Daoy (cell line): ENCODE measurements at regions not wholly inside any gene's neighbourhood (a gene's known extent, or its start where the extent isn't known, plus 50 kb on each side); places are given as distances from the start of the nearest gene placed in this dataset.
"Not testable (repeated sequence)": the region's sequence is repeated elsewhere in the genome, so short reads cannot be mapped to it uniquely, and the experiment has no call there.

Experiments used
- DNase-seq: peaks from one replicate; pipeline ENCODE4 v3.0.0-alpha.2; 2015; ENCODE audit warnings: low read depth

DNA sequence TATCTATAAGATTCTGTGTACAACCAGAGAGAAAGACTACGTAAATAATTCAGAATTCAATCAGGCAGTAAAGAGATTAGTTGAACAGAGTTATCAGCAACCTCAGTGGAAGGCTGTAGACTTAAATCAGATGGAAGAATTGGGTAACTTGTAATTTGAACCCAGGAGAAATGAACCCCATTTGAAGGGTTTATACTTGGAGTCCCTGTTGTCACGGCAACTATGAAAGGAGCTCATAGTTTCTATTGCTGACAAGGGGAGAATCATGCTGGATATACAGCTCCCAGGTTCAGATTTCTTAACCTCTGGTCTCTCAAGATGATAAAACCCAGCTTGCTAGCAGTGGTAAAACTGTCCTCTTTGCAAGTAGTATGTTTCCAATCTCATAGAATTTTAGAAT lies 54.4 kb upstream of the BMP4 start:
- DNase-seq, result no peak

DNA sequence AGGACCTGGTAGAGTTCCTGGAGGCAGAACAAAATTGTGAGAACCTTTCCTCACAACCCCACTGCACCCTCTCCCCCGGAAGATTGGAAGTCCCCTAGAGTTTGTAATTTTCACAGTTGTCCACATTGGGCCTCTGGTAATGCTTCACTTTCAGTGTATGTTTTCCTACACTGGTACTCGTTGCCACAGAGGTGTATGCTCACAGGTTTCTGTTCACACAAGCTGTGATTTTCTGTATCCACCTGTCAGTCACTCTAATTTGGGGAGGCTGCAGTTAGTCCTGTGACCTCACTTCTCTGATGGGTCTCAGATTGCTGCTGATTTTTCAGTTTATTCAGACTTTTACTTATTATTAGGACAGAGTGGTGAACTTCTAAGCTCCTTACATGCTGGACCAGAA lies 66.4 kb upstream of the BMP4 start:
- no peak for DNase-seq

DNA sequence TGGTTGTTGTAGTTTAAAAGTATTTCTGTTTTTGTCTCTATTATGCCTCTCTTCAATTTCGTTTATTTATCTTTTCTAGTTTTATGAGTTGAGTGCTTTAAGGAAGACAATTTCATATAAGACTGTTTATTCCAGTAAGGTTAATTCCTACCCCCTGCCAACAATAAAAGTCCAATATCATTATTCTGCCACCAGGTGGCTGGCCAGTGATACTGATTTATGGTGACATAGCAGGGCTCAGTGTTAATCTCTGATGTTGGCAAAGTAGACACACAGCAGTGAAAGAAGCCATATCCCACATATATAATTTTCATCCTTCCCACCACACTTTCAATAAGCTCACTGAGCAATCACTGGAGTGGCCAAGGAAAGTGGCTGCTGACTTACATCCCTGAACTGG lies 69.0 kb upstream of the BMP4 start:
- peak; percentile 23 for DNase-seq

DNA sequence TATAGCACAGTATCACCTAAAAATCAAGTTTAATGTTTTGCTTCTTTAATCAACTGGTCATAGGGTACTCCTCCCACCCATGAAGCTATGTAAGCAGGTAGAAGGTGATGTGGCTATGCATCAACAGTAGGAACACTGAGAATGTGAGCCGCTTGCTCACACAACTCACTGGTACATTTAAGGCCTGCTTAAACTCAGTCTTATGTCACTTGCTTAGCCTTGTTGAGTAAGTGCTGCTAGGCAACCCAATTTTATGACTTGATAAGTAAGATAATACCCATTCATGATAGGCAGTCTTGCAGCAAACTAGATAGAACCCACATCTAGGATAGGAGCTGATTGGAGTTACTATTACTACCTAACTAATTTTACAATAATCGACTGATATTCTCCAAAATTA lies 70.0 kb upstream of the BMP4 start:
- DNase-seq, result no peak

DNA sequence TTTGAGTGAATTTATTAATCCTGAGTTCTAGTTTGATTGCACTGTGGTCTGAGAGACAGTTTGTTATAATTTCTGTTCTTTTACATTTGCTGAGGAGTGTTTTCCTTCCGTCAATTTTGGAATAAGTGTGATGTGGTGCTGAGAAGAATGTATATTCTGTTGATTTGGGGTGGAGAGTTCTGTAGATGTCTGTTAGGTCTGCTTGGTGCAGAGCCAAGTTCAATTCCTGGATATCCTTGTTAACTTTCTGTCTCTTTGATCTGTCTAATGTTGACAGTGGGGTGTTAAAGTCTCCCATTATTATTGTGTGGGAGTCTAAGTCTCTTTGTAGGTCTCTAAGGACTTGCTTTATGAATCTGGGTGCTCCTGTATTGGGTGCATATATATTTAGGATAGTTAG lies 74.4 kb upstream of the BMP4 start:
- not testable (repeated sequence) for DNase-seq

DNA sequence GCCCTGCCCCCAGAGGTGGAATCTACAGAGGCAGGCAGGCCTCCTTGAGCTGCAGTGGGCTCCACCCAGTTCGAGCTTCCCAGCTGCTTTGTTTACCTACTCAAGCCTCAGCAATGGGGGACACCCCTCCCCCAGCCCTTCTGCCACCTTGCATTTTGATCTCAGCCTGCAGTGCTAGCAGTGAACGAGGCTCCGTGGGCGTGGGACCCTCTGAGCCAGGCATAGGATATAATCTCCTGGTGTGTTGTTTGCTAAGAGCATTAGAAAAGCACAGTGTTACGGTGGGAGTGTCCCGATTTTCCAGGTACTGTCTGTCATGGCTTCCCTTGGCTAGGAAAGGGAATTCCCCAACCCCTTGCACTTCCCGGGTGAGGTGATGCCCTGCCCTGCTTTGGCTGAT lies 76.7 kb upstream of the BMP4 start:
- not testable (repeated sequence) for DNase-seq

DNA sequence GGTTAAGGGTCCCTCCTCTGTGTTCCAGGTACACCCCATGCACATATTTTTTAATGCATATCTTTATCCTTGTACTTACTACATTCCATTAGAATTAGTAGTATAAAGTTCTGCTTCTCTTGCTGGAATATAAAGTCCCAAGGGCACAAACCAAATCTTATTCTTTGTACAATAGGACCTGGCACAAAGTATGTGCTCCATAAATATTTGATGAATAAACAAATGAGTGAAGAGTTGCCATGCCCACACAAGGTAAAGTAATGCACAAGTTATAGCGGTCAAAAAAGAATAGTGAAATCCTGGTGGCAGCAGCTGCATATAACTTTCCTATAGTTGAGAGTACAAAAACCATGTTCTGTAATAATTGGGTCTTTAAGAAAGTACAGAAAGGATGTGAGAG lies 82.1 kb upstream of the BMP4 start:
- no peak for DNase-seq

DNA sequence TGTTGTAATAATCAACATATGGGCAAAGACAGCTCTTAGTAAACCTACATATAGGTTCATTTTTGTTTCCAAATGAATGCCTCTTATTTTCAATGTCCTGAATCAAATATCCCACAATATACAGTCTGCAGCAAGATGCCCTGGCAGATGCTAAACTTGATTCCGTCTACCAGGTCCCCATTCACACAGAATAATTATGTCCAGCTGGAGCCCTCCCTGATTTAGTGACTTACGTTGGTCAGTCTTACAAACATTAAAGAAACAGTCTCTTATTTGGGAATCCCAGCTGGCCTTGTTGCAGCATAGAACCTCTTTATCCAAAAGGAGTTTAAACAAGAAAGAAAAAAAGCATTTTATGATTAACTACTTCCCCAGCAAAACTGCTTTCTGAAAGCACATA lies 82.7 kb upstream of the BMP4 start:
- DNase-seq, result no peak

DNA sequence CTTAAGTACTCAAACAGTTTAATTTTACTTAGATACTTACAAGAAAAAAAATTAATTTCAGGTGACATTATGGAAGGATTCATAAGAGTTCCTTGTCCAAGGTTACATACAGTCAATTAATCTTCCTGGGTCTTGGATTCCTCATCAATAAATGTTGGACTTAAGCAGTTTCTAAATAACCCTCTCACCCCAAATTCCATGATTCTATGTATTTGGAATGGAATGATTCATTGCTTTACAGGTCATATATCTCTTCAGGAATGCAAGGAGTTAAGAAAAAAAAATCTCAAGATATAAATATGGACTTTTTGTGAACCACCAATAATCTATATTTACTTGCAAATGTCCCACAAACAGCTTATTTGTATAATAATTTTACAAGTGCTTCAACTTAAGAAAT lies 84.2 kb upstream of the BMP4 start:
- DNase-seq, result peak; percentile 4

DNA sequence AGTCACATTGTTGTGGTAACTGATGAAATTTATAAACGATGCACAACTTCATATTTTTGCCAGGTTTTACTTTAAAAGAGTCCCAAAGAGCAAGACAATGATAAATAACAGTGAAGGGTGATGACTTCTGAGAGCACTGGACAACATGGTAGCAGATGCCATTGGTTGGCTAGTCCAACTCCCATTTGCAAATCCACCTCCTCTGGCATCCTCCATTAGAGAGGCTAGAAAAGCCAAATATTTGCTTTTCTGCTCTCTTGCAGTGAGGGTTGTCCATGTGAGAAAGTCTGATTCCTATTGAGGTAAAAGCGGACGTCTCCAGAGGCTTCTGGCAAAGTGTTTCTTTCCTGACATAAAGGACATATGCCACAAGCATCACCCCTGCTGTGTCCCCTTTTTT lies 89.6 kb upstream of the BMP4 start:
- no peak for DNase-seq

DNA sequence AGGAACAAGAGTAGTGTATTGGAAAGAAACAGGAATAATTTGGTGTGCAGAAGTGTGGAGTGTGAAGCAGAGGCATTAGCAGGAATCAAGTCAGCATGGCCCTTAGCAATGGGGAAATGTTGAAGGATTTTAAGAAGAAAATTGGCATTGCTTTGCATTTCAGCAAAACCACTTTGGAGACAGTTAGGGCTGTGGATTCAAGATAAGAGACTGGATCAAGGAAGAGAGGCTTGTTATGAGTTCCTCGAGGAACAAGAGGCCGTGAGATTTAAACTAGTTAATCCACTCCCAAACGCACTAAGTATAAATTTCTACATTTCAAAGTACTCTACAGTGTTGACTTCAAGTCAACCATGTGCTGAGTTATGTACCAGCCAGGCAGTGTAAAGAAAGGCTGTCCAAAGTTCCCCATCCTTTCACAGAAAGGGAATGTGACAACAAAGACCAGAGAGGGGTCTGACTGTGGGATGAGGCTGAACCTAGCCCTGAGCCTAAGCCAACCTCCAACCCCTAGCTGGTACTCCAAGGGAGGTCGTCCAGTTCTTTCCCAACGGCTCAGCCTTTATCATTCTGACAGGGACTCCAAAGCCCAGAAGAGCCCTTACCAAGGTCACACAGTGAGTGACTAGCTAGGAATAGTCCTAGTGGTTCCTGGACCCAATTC lies 91.2 kb upstream of the BMP4 start:
- DNase-seq, result no peak

DNA sequence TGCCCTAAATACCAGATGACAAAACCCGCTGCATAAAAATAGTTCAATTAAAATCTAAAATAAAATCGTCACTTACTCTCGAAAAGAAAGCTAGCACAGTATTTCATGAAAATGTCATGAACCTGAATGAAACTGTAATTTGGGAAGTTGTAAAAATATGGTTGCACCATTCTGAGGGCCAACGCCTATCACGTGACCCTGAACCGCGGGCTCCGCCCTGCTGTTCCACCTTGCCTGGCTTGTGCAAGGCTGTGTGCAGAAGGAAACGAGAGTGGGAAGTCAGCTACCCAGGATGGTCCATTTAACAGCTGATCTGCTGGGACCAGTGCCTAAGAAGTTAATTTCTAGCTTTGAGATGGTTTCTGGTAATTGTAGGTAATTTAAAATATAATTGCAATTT lies 91.7 kb upstream of the BMP4 start:
- DNase-seq, result no peak

DNA sequence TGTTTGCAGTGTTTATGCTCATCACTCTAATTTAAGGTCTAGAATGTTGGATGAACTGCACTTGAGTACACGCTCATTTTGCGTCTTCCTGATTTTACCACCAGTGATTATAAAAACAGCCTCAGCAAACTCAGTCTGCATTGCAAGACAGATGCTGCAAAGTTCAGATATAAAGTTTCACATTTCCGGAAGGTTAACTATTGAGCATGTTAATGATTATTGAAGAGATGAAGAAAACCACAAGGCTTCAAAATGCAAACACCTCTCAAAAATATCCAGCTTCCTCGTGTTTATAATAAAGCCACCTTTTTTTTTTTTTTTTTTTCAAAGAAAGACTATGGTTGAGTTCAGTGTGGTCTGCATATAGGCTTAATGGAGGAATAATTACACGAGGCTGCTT lies 92.1 kb upstream of the BMP4 start:
- no peak for DNase-seq

DNA sequence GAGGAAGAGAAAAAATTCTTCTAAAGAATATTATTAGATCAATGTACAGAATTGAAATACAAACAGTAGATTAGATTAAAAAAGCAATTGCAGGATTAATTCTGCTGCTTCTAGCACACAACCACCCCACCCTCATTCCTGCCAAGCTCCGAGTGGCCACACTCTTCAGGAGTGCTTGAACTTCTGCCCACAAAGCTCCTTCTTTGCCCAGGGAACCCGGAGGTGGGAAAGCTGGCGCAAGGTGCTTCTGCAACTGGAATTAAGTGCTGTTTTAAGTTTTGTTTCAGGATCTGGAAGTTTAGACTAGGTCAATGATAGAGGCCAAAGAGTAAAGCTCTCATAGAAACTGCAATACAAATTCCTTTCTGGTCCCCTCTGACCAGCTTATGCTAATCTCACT lies 94.1 kb upstream of the BMP4 start:
- DNase-seq, result no peak

DNA sequence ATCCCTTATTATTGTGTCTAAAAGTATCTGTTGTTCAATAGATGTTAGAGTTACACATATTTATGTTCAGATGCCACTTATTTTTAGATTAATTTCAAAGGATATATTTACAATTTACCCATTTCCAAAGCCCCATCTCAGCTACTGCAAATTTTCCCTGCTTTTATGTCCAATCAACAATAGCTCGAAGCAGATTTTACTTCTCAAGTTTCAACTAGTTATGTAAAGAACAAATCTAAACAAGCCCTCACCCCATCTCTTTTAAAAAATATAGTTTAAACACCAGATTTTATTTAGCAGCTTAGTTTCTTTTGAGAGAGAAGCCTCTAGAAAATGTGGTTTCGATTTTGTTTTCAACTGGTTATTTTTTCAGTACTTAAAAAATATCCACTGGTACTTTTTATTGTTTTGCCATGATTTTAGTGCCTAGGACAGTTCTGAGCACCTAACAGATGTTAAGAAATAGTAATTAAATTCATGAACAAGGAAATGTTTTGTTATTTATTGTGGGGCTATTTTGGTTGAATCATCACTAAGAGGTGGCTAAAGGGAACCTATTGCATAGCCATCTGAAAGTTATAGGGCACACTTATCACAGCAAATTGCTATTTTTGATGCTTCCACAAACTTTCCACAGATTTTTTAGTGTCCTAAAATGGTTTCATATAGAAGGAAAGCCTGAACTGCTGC lies 96.2 kb upstream of the BMP4 start:
- no peak for DNase-seq

DNA sequence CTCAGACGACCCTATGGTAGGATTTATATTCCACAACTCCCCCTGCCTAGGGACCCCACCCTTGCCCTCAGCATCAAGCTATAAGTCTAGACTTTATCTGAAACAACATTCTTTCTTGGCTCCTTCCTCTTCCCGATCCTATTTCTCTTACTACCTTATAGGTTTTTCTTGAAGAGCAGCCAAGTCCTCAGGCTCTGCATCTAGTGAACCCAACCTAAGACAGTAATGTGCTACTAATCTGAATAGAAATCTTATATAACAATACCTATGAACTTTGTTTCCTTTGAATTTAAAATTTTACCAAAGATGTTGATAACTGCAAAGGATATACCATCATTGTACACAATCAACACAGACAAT lies 96.7 kb upstream of the BMP4 start:
- no peak for DNase-seq

DNA sequence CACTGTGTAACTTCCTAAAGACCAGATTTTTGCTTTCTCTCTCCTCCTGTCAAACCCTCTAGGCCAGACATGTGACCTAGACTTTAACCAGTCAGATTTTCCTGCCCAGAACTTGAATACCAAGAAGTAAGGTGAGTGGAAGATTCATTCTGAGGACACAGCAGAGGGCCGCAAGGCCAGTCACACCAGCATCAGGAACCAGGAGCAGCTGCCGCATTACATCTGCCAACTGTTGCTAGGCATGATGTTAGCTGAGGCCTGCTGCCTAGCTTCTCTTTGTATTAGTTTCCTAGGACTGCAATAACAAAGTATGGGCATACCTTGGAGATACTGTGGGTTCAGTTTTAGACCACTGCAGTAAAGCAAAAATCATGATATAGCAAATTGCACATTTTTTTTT lies 101.9 kb upstream of the BMP4 start:
- DNase-seq, result no peak

DNA sequence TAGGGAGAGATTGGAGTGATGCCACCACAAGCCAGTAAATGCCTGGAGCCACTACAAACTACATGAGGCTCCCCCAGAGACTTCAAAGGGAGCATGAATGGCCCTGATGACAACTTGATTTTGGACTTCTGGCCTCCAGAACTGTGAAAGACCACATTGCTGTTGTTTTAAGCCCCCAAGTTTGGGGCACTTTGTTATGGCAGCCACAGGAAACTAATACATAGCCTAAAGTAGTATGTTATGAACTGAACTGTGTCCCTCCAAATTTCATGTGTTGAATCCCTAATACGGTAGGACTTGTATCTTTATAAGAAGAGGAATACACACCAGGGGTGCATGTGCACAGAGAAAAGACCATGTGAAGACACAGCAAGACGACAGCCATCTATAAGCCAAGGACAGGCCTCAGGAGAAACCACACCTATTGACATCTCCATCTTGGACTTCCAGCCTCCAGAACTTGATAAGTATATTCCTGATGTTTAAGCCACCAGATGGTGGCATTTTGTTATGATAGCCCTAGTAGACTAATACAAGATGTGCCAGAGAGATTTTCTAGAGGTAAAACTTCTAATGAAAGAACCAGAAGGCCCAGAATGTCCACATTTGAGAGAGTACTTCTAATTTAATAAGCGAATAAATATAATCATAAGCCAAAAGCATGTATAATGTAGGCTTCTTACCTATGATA lies 127.1 kb upstream of the BMP4 start:
- DNase-seq, result no peak

DNA sequence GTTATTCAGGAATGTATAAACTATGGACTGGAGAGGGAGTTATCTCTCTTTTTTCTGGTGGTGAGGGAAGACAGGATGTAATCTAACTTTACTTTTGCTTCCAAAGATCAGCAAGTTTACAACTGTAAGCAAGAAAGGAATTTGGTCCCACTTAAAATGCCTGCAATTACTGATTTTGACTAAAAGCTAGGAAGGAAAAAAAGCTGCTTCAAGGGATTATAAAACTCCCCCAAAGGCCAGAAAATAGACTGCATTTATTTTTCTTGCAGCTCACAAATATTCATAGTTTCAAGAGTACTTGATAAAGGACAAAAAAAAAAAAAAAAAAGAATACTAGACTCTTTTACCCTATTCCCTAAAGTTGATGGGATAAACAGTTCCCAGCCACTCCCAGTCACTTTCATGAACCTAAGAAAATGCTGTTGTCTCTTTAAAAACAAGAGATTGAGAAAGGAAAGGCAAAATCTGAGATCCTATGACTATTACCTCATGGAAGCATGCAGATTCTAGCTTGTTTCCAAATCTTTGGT lies 128.7 kb upstream of the BMP4 start:
- no peak for DNase-seq

DNA sequence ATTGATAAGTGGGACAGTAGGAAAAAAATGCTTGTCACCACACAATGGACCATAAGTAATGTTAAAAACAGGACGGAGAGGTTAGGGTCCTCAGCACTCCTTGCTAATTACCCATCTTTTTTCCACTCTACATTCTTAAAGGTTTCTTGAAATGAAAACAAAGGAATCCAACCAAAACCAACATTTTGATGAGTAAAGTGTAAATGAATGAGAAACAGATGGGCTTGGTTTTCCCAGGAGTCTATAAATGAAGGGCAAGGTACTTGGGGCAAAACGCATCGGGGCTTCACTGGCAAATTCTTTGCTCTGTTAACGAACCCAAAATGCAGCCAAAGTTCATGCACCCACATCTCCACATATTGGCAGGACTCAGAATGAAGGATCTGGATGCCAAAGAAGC lies 129.2 kb upstream of the BMP4 start:
- no peak for DNase-seq

DNA sequence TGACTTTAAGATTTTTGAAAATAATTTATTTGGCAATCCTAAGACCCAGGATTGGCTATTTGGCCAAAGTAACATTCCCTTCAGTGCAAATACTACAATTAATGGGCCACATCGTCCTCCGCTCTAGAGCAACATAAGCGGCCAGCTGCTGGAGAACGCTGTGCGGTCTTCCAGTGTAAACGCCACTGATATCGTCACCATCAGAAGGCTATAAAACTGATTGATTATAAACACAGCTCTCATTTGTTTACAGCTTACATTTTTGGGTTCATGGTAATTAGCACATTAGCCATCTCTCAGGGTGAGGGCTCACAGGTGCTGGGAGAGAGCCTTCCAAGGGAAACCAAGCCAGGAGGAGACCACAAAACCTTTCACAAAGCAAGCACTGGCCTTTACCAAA lies 130.1 kb upstream of the BMP4 start:
- no peak for DNase-seq

DNA sequence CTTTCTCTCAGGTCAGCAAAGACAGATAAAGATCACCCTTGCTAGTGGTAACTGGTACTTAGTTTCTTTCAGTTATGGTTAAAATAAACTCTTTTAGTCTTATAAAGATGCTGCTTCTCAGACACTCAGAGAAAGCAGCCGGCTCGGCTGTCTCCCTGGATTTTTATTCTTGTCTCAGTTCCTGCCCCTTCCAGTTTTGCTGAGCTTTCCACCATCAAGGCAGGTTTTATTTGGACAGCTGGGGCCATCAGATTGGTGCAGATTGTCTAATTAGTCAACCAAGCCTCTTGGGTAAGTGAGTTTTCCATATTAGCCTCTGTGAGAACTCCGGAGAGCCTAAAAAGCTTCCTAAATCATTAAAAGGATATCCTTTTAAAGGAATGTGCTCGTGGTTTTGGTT lies 130.8 kb upstream of the BMP4 start:
- DNase-seq, result no peak

DNA sequence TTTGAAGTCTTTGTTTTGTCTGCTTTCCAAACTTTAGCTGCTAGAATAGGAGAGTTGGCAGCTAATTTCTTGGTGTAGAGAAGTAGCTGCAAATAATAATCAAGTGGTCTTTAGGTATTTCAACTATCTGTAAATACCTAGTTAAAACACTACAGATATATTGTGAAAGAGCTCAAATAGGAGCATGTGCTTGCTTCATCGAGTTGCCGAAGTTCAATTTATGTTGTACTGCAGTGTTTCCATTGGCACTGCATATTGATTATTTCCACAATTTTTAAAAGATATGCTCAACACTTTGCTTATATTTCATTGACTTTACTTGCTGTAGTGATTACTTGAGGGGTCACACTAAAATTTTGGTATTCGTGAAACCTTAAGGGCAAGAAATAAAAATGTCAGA lies 131.6 kb upstream of the BMP4 start:
- no peak for DNase-seq
